Neural cell (in vitro differentiated cells): ENCODE measurements at regions not wholly inside any gene's neighbourhood (a gene's known extent, or its start where the extent isn't known, plus 50 kb on each side); places are given as distances from the start of the nearest gene placed in this dataset.

Experiments
- H2AFZ ChIP-seq: fragments of 200-600, 300-800 bp; sonication (generic), shearing (Covaris generic); 2 replicates; pipeline ENCODE4 v1.6.0; 2014; ENCODE audit warnings: low read depth, mild to moderate bottlenecking, antibody characterized with exemption, low read length, moderate library complexity
- H3F3A ChIP-seq: fragments of 200-600 bp; shearing (Covaris generic); 2 replicates; pipeline ENCODE4 v1.6.1; 2016; ENCODE audit warnings: mild to moderate bottlenecking, moderate library complexity, mixed read lengths, antibody characterized with exemption, low read length; ENCODE audit not compliant: insufficient read depth, poor library complexity, severe bottlenecking
- H3K27ac ChIP-seq: fragments of 200-600, 300-800 bp; sonication (generic), shearing (Covaris generic); 2 replicates; pipeline ENCODE4 v1.5.1; 2014; ENCODE audit warnings: mild to moderate bottlenecking, low read length, moderate library complexity
- H3K27me3 ChIP-seq: fragments of 300-800, 200-600 bp; sonication (generic), shearing (Covaris generic); 2 replicates; pipeline ENCODE4 v1.6.0; 2014; ENCODE audit warnings: mild to moderate bottlenecking, low read depth, low read length, moderate library complexity; ENCODE audit not compliant: insufficient read depth
- H3K36me3 ChIP-seq: fragments of 300-800, 200-600 bp; sonication (generic), shearing (Covaris generic); 2 replicates; pipeline ENCODE4 v1.5.1; 2014; ENCODE audit warnings: mild to moderate bottlenecking, antibody characterized with exemption, low read length, moderate library complexity; ENCODE audit not compliant: insufficient read depth
- H3K4me2 ChIP-seq: fragments of 300-800, 200-600 bp; sonication (generic), shearing (Covaris generic); 2 replicates; pipeline ENCODE4 v1.6.0; 2014; ENCODE audit warnings: mild to moderate bottlenecking, low read length
- H3K4me3 ChIP-seq: fragments of 300-800, 200-600 bp; sonication (generic), shearing (Covaris generic); 2 replicates; pipeline ENCODE4 v1.5.1; 2014; ENCODE audit warnings: mild to moderate bottlenecking, low read length, moderate library complexity
- H3K79me2 ChIP-seq: fragments of 200-600 bp; shearing (Covaris generic); replicated peaks from 2 replicates; pipeline ENCODE4 v1.6.0; 2014; ENCODE audit warnings: mild to moderate bottlenecking, low read length, moderate library complexity; ENCODE audit not compliant: insufficient read depth
- H3K9ac ChIP-seq: fragments of 300-800, 200-600 bp; sonication (generic), shearing (Covaris generic); 2 replicates; pipeline ENCODE4 v1.6.1; 2016; ENCODE audit warnings: mild to moderate bottlenecking, low read length, mixed read lengths
- H3K9me2 ChIP-seq: fragments of 200-600 bp; shearing (Covaris generic); 2 replicates; pipeline ENCODE4 v1.6.1; 2016; ENCODE audit warnings: mild to moderate bottlenecking, low read length, mixed read lengths; ENCODE audit not compliant: insufficient read depth
- H3K9me3 ChIP-seq: fragments of 200-600, 300-800 bp; sonication (generic), shearing (Covaris generic); 2 replicates; pipeline ENCODE4 v1.6.1; 2016; ENCODE audit warnings: mild to moderate bottlenecking, mixed run types, low read length, moderate library complexity, mixed read lengths
- H4K20me1 ChIP-seq: fragments of 200-600 bp; shearing (Covaris generic); 2 replicates; pipeline ENCODE4 v1.6.1; 2016; ENCODE audit warnings: mild to moderate bottlenecking, mixed run types; ENCODE audit not compliant: insufficient read depth
- EP300 ChIP-seq: fragments of 450-650 bp; conservative IDR thresholded peaks from 2 replicates; pipeline ENCODE4 v1.6.1; 2014; ENCODE audit warnings: antibody characterized with exemption, mild to moderate bottlenecking, moderate library complexity; ENCODE audit not compliant: poor library complexity, severe bottlenecking
- EZH2 ChIP-seq: fragments of 200-600, 300-800 bp; shearing (Covaris generic), sonication (generic); IDR thresholded peaks from 2 replicates; pipeline ENCODE4 v1.6.1; 2014; ENCODE audit warnings: antibody characterized with exemption, low read length, borderline replicate concordance, mild to moderate bottlenecking; ENCODE audit not compliant: insufficient read depth, poor library complexity, severe bottlenecking
- MXI1 ChIP-seq: fragments of 450-650 bp; conservative IDR thresholded peaks from 2 replicates; pipeline ENCODE4 v1.6.1; 2014; ENCODE audit warnings: antibody characterized with exemption, mild to moderate bottlenecking; ENCODE audit not compliant: poor library complexity, severe bottlenecking
- POLR2AphosphoS5 ChIP-seq: IDR thresholded peaks from 2 replicates; pipeline ENCODE4 v1.6.1; 2012
- RAD21 ChIP-seq: fragments of 450-650 bp; conservative IDR thresholded peaks from 2 replicates; pipeline ENCODE4 v1.6.1; 2014; ENCODE audit warnings: antibody characterized with exemption, mild to moderate bottlenecking, moderate library complexity
- REST ChIP-seq: IDR thresholded peaks from 2 replicates; pipeline ENCODE4 v1.6.1; 2012; ENCODE audit warnings: borderline replicate concordance
- SMC3 ChIP-seq: fragments of 450-650 bp; conservative IDR thresholded peaks from 2 replicates; pipeline ENCODE4 v1.6.1; 2014; ENCODE audit warnings: antibody characterized with exemption, mild to moderate bottlenecking, moderate library complexity; ENCODE audit not compliant: poor library complexity
- TF ChIP-seq, protein P1 (sequence below): fragments of 450-650 bp; IDR thresholded peaks from 2 replicates; pipeline ENCODE4 v1.5.1; 2014; ENCODE audit warnings: antibody characterized with exemption, mild to moderate bottlenecking, moderate library complexity; ENCODE audit not compliant: poor library complexity, severe bottlenecking

DNA sequence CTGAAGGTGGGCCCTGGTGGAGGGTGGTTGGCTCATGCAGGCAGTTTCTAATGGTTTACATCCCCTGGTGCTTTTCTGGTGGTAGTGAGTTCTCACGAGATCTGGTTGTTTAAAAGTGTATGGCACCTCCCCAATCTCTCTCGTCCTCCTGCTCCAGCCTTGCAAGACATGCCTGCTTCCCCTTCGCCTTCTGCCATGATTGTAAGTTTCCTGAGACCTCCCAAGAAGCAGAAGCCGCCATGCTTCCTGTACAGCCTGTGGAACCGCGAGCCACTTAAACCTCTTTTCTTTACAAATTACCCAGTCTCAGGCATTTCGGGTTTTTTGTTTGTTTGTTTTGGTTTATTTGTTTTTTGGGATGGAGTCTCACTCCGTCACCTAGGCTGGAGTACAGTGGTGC is 173.2 kb downstream of the MN1 start:
- Histone ChIP-seq H3K36me3 (no peaks in the 10 kb centered on the region), H4K20me1 (no peaks in the 10 kb centered on the region), H3K79me2 (no peaks in the 10 kb centered on the region), H3K4me2 (no peak overlapping the region), H3K4me3 (no peak overlapping the region), H3F3A (no peaks in the 10 kb centered on the region), H3K27me3 (no peaks in the 10 kb centered on the region), H3K9ac (no peak overlapping the region), H3K27ac (no peak overlapping the region), H2AFZ (no peak overlapping the region), H3K9me2 (no peaks in the 10 kb centered on the region), H3K9me3 (no peaks in the 10 kb centered on the region)
- no peak for TF ChIP-seq MXI1
- TF ChIP-seq REST = no peak
- TF ChIP-seq RAD21 = no peak
- no peak for TF ChIP-seq SMC3
- TF ChIP-seq POLR2AphosphoS5 = no peak
- TF ChIP-seq EP300 = no peak
- TF ChIP-seq, protein P1, sequence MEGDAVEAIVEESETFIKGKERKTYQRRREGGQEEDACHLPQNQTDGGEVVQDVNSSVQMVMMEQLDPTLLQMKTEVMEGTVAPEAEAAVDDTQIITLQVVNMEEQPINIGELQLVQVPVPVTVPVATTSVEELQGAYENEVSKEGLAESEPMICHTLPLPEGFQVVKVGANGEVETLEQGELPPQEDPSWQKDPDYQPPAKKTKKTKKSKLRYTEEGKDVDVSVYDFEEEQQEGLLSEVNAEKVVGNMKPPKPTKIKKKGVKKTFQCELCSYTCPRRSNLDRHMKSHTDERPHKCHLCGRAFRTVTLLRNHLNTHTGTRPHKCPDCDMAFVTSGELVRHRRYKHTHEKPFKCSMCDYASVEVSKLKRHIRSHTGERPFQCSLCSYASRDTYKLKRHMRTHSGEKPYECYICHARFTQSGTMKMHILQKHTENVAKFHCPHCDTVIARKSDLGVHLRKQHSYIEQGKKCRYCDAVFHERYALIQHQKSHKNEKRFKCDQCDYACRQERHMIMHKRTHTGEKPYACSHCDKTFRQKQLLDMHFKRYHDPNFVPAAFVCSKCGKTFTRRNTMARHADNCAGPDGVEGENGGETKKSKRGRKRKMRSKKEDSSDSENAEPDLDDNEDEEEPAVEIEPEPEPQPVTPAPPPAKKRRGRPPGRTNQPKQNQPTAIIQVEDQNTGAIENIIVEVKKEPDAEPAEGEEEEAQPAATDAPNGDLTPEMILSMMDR = no peak

GRCh38 chr22:27628891-27629631 is 172.5 kb downstream of the MN1 start:
- TF ChIP-seq EP300 (no peak), EZH2 (no peak)
- no peak overlapping the region for H3K9ac ChIP-seq
- H3K9me3 ChIP-seq = no peaks in the 10 kb centered on the region
- H2AFZ ChIP-seq = no peak overlapping the region
- H3K27ac ChIP-seq = no peak overlapping the region
- H3K4me3 ChIP-seq = no peak overlapping the region
- H3K9me2 ChIP-seq = no peaks in the 10 kb centered on the region
- no peaks in the 10 kb centered on the region for H3K79me2 ChIP-seq
- H3K27me3 ChIP-seq = no peaks in the 10 kb centered on the region
- H3K4me2 ChIP-seq = no peak overlapping the region
- no peaks in the 10 kb centered on the region for H3F3A ChIP-seq
- no peaks in the 10 kb centered on the region for H4K20me1 ChIP-seq
- H3K36me3 ChIP-seq = no peaks in the 10 kb centered on the region
